Upper lobe of left lung (tissue), 6 donors: ENCODE measurements at regions not wholly inside any gene's neighbourhood (a gene's known extent, or its start where the extent isn't known, plus 50 kb on each side); places are given as distances from the start of the nearest gene placed in this dataset.

Experiments
- ATAC-seq, 2 donors: fragments of 200-7000 bp; cut with Tn5 transposase; one replicate each; pipeline ENCODE4 v1.9.1; 2022; ENCODE audit warnings: mild to moderate bottlenecking in 2 of 2, moderate library complexity in 2 of 2; ENCODE audit not compliant: low FRiP score in 2 of 2
- DNase-seq, 2 donors: peaks; one replicate each; pipeline ENCODE4 v3.0.0-alpha.2; 2019 to 2020
- H3K27ac ChIP-seq, 4 donors: fragments of 200-600 bp; sonication (generic); one replicate each; pipeline ENCODE4 v1.5.1; 2016 to 2019
- H3K27me3 ChIP-seq, 4 donors: fragments of 200-600 bp; sonication (generic); one replicate each; pipeline ENCODE4 v1.5.1; 2017 to 2019
- H3K36me3 ChIP-seq, 4 donors: fragments of 200-600 bp; sonication (generic); one replicate each; pipeline ENCODE4 v1.5.1; 2016 to 2019
- H3K4me1 ChIP-seq, 4 donors: fragments of 200-600 bp; sonication (generic); one replicate each; pipeline ENCODE4 v1.5.1; 2018 to 2019
- H3K4me3 ChIP-seq, 4 donors: fragments of 200-600 bp; sonication (generic); one replicate each; pipeline ENCODE4 v1.5.1; 2017 to 2019; ENCODE audit warnings: mild to moderate bottlenecking in 2 of 4, moderate library complexity in 1 of 4
- H3K9me3 ChIP-seq, 4 donors: fragments of 200-600 bp; sonication (generic); one replicate each; pipeline ENCODE4 v1.5.1; 2018 to 2019
- CTCF ChIP-seq, 6 experiments: fragments of 450-650 bp in 4 of 6; fragments of 200-600 bp in 2 of 6; sonication (generic) in 2 of 6; IDR thresholded peaks; one replicate each; pipeline ENCODE4 v1.5.1; 2016 to 2019; ENCODE audit warnings: antibody characterized with exemption in 6 of 6
- EP300 ChIP-seq, 4 donors: sonication (generic); formaldehyde crosslinking; IDR thresholded peaks; one replicate each; pipeline ENCODE4 v1.5.1; 2017; ENCODE audit warnings: antibody characterized with exemption in 4 of 4, control low read depth in 2 of 4
- POLR2A ChIP-seq, 4 donors: fragments of 450-650 bp; IDR thresholded peaks; one replicate each; pipeline ENCODE4 v1.5.1; 2016 to 2017; ENCODE audit warnings: antibody characterized with exemption in 4 of 4, mild to moderate bottlenecking in 2 of 4
- POLR2AphosphoS5 ChIP-seq, 2 donors: sonication (generic); formaldehyde crosslinking; IDR thresholded peaks; one replicate each; pipeline ENCODE4 v1.5.1; 2017; ENCODE audit warnings: antibody characterized with exemption in 2 of 2
- WGBS, 2 donors: methylation state at CpG; one replicate each; pipeline ENCODE4 v1.1.5; 2017 to 2018; 5-methylcytosine and 5-hydroxymethylcytosine counted together
- donor health status: DM: no; HTN: no; CAD: no; lungs with moderate emphysema.
- donor health status: DM: no; HTN: yes; CAD: no; lungs with severe emphysema.

- WGBS, 2 donors = 73 to 81% methylated on average over 1 of the region's 1 CpG
- ATAC-seq (no peak), DNase-seq (no peak)
- TF ChIP-seq POLR2A (IDR thresholded peaks at IDR 0.05) (no peak), EP300 (IDR thresholded peaks at IDR 0.05) (no peak), CTCF (IDR thresholded peaks at IDR 0.05) (no peak), POLR2AphosphoS5 (IDR thresholded peaks at IDR 0.05) (no peak)
- Histone ChIP-seq H3K27me3 (no peaks in the 10 kb centered on the region), H3K36me3 (no peaks in the 10 kb centered on the region), H3K9me3 (no peaks in the 10 kb centered on the region), H3K4me1 (no peaks in the 10 kb centered on the region), H3K4me3 (no peak overlapping the region), H3K27ac (no peak overlapping the region)
Observed at GRCh38 chr14:23787436-23787835, 151.3 kb downstream of the DHRS2 start.

- H3K36me3 ChIP-seq = no peaks in the 10 kb centered on the region
- H3K4me1 ChIP-seq = no peaks in the 10 kb centered on the region
- H3K9me3 ChIP-seq = no peaks in the 10 kb centered on the region
- no peaks in the 10 kb centered on the region for H3K27me3 ChIP-seq
- TF ChIP-seq POLR2AphosphoS5 (IDR thresholded peaks at IDR 0.05) = no peak
- TF ChIP-seq CTCF (IDR thresholded peaks at IDR 0.05) = no peak
- TF ChIP-seq POLR2A (IDR thresholded peaks at IDR 0.05) = no peak
- TF ChIP-seq EP300 (IDR thresholded peaks at IDR 0.05) = no peak
- no peak overlapping the region for H3K27ac ChIP-seq
- WGBS, 2 donors = 48 to 79% methylated on average over 1 of the region's 1 CpG
- ATAC-seq (no peak), DNase-seq (no peak)
- H3K4me3 ChIP-seq = no peak overlapping the region
Observed at GRCh38 chr14:23789696-23790095, 153.5 kb downstream of the DHRS2 start.

GRCh38 chr14:23793532-23793931, 157.4 kb downstream of the DHRS2 start:
- DNase-seq (no peak), ATAC-seq (no peak)
- Histone ChIP-seq H3K4me3 (no peak overlapping the region), H3K27me3 (no peaks in the 10 kb centered on the region), H3K4me1 (no peaks in the 10 kb centered on the region), H3K36me3 (no peaks in the 10 kb centered on the region), H3K27ac (no peak overlapping the region), H3K9me3 (no peaks in the 10 kb centered on the region)
- no peak for TF ChIP-seq EP300 (IDR thresholded peaks at IDR 0.05)
- no peak for TF ChIP-seq CTCF (IDR thresholded peaks at IDR 0.05)
- no peak for TF ChIP-seq POLR2AphosphoS5 (IDR thresholded peaks at IDR 0.05)
- TF ChIP-seq POLR2A (IDR thresholded peaks at IDR 0.05) = no peak
- WGBS, 2 donors = 87 to 91% methylated on average over 3 of the region's 3 CpGs

- Histone ChIP-seq H3K27me3 (no peaks in the 10 kb centered on the region), H3K27ac (no peak overlapping the region), H3K36me3 (no peaks in the 10 kb centered on the region), H3K4me3 (no peak overlapping the region), H3K9me3 (peaks cover 0 to under 1% (median 0%) of the 10 kb centered on the region in 4 donors), H3K4me1 (no peaks in the 10 kb centered on the region)
- ATAC-seq (no peak), DNase-seq (no peak)
- TF ChIP-seq POLR2AphosphoS5 (IDR thresholded peaks at IDR 0.05) = no peak
- no peak for TF ChIP-seq CTCF (IDR thresholded peaks at IDR 0.05)
- no peak for TF ChIP-seq EP300 (IDR thresholded peaks at IDR 0.05)
- TF ChIP-seq POLR2A (IDR thresholded peaks at IDR 0.05) = no peak
- WGBS, 2 donors = 53 to 63% methylated on average over 3 of the region's 3 CpGs
Observed at GRCh38 chr14:23800811-23801210, 152.8 kb upstream of the DHRS4 start.

- no peak for TF ChIP-seq CTCF (IDR thresholded peaks at IDR 0.05)
- no peak for TF ChIP-seq POLR2AphosphoS5 (IDR thresholded peaks at IDR 0.05)
- no peak for TF ChIP-seq EP300 (IDR thresholded peaks at IDR 0.05)
Observed at GRCh38 chr14:23801766-23802165, 151.8 kb upstream of the DHRS4 start.

More at GRCh38 chr14:23801766-23802165, 151.8 kb upstream of the DHRS4 start:
- Histone ChIP-seq H3K36me3 (no peaks in the 10 kb centered on the region), H3K4me3 (no peak overlapping the region), H3K27me3 (no peaks in the 10 kb centered on the region), H3K4me1 (no peaks in the 10 kb centered on the region), H3K27ac (no peak overlapping the region), H3K9me3 (peaks cover 0 to 8% (median 0%) of the 10 kb centered on the region in 4 donors)
- 62 to 81% methylated on average over 2 of the region's 2 CpGs for WGBS, 2 donors
- ATAC-seq (no peak), DNase-seq (no peak)
